Right lung (tissue), 2 donors: ENCODE measurements at regions not wholly inside any gene's neighbourhood (a gene's known extent, or its start where the extent isn't known, plus 50 kb on each side); places are given as distances from the start of the nearest gene placed in this dataset.
A peak's percentile ranks its signal among the peaks of the same experiment; 100 is the strongest.

Experiments used
- DNase-seq, 2 donors: peaks; one replicate each; pipeline ENCODE4 v3.0.0-alpha.2; 2013

- no peak for DNase-seq
These were observed 51.9 kb upstream of the USP47 start for GRCh38 chr11:11789735-11790369.

- DNase-seq, result no peak
These were observed 53.6 kb upstream of the USP47 start for GRCh38 chr11:11788063-11788710.

GRCh38 chr11:11787305-11788062, 54.3 kb upstream of the USP47 start:
- peak; percentile 55 to 78 for DNase-seq

GRCh38 chr11:11786771-11787170, 55.0 kb upstream of the USP47 start:
- DNase-seq, result peak in 1 of 2 donors; percentile 19

- no peak for DNase-seq
These were observed 55.5 kb upstream of the USP47 start for GRCh38 chr11:11786234-11786633.

GRCh38 chr11:11782532-11783110, 59.2 kb upstream of the USP47 start:
- DNase-seq, result no peak

GRCh38 chr11:11780858-11781257, 60.9 kb upstream of the USP47 start:
- DNase-seq, result no peak

- DNase-seq, result no peak
These were observed 61.8 kb upstream of the USP47 start for GRCh38 chr11:11779975-11780374.

- no peak for DNase-seq
These were observed 63.9 kb upstream of the USP47 start for GRCh38 chr11:11777897-11778296.

- DNase-seq, result no peak
These were observed 65.1 kb upstream of the USP47 start for GRCh38 chr11:11776714-11777113.

GRCh38 chr11:11774928-11775327, 66.8 kb upstream of the USP47 start:
- no peak for DNase-seq

- no peak for DNase-seq
These were observed 68.8 kb upstream of the USP47 start for GRCh38 chr11:11772865-11773515.

GRCh38 chr11:11770921-11771486, 70.8 kb upstream of the USP47 start:
- DNase-seq, result no peak

GRCh38 chr11:11770296-11770695, 71.5 kb upstream of the USP47 start:
- DNase-seq, result no peak

- no peak for DNase-seq
These were observed 72.0 kb upstream of the USP47 start for GRCh38 chr11:11769782-11770181.

GRCh38 chr11:11769362-11769761, 72.4 kb upstream of the USP47 start:
- DNase-seq, result no peak

GRCh38 chr11:11764423-11764803, 77.4 kb upstream of the USP47 start:
- no peak for DNase-seq

- no peak for DNase-seq
These were observed 77.9 kb upstream of the USP47 start for GRCh38 chr11:11763796-11764422.

- no peak for DNase-seq
These were observed 80.9 kb upstream of the USP47 start for GRCh38 chr11:11760838-11761237.

- no peak for DNase-seq
These were observed 83.1 kb upstream of the USP47 start for GRCh38 chr11:11758603-11759196.

- no peak for DNase-seq
These were observed 83.9 kb upstream of the USP47 start for GRCh38 chr11:11757909-11758308.
